Epithelial cell of proximal tubule (primary cell): ENCODE measurements at regions not wholly inside any gene's neighbourhood (a gene's known extent, or its start where the extent isn't known, plus 50 kb on each side); places are given as distances from the start of the nearest gene placed in this dataset.

Experiments used
- DNase-seq: peaks from one replicate; pipeline ENCODE4 v3.0.0-alpha.2; 2011; ENCODE audit warnings: low read depth
- H3K4me3 ChIP-seq: 2 replicates; pipeline ENCODE4 v1.5.1; 2011; ENCODE audit warnings: low read depth, mild to moderate bottlenecking, low read length
- TF ChIP-seq, protein P1 (sequence below): conservative IDR thresholded peaks from 2 replicates; pipeline ENCODE4 v1.5.1; 2012; ENCODE audit warnings: low read depth, mild to moderate bottlenecking, low read length

DNA sequence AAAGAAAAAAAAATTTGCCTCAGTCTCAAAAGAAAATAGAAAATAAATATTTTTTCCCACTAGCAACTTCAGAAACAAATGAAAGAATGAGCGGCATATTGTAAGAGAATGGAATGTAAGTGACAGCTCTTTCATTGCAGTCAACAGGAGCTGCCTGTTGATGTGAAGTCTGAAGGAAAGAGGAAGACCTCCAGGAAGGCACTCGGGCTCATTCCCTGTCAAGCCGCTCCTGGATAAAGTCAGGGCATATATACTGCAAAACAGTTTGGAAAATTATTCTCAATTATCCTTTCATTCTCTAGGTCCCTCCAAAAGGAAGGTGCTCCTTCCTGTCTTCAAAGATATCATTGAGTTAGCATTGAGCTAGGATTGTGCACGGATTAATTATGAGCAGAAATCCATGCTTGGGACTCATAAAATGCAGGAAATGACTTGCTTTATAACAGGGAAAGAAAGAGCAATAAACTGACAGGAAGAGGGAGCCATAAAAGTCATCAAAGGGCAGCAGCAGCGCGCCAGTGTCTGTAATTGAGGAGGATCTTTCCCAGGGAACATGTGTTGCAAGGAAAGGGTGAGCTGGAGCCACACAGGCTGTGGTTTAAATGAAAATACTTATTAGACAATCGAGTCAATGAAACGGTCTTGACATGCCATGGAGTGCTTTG is 218.2 kb downstream of the C6orf118 start:
- no peak for DNase-seq
- H3K4me3 ChIP-seq: no peak overlapping the region
- TF ChIP-seq, protein P1, sequence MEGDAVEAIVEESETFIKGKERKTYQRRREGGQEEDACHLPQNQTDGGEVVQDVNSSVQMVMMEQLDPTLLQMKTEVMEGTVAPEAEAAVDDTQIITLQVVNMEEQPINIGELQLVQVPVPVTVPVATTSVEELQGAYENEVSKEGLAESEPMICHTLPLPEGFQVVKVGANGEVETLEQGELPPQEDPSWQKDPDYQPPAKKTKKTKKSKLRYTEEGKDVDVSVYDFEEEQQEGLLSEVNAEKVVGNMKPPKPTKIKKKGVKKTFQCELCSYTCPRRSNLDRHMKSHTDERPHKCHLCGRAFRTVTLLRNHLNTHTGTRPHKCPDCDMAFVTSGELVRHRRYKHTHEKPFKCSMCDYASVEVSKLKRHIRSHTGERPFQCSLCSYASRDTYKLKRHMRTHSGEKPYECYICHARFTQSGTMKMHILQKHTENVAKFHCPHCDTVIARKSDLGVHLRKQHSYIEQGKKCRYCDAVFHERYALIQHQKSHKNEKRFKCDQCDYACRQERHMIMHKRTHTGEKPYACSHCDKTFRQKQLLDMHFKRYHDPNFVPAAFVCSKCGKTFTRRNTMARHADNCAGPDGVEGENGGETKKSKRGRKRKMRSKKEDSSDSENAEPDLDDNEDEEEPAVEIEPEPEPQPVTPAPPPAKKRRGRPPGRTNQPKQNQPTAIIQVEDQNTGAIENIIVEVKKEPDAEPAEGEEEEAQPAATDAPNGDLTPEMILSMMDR: no peak

DNA sequence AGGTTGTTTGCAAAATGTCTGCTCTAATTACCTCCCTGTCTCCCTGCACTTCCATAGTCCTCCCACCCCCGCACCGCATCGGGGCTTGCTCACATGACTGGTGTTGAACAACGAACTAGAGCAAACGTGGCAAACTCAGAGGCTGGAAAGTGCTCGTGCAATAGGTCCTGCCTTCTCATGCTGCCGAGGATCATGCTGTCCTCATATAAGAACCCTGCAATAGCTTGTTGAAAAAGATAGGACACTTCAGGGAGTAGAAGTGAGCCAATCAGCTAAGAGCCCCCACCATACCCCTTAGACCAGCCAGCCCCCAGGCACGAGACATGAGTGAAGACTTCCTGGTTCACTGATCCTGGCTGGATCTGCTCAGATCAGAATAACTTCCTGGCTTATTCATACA is 219.2 kb downstream of the C6orf118 start:
- DNase-seq: no peak
- H3K4me3 ChIP-seq: no peak overlapping the region
- TF ChIP-seq, protein P1: no peak

DNA sequence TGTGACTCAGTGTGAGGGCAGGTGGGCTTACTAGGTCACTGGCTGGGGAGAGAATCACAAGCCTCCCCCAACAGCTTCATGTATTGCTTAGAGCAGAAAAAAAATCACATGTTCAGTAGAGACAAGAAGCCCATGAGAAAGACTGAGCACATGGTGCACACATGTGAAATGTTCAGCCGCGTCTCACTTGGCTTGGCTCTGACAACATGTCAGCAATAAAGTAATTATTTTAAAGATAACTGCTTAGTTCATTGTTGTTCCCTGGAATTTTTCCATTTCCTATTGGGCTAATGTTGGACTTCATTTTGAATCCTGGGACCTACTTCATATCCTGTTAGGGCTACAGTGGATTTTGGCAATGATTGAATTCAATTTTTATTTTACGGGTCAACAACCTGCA is 222.6 kb downstream of the C6orf118 start:
- H3K4me3 ChIP-seq: no peak overlapping the region
- DNase-seq: no peak
- TF ChIP-seq, protein P1: no peak

DNA sequence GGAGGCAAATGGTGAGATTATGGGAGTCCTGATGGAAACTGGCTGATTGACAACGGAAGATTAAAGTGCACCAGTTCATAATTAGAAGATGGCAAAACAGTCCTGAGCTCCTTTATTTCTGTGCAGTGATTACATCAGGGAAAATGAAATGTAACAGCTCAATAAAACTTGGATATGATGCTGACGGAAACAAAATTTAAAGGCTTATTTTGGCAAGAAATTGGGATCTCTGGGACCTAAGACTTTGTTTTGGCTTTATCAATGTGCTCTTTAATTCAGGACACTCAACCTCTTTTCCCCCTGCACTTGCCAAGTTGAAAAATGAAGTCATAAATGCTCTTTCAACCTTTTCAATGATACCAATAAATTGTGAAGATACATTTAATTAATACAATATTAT is 226.8 kb downstream of the C6orf118 start:
- no peak for DNase-seq
- TF ChIP-seq, protein P1: no peak
- H3K4me3 ChIP-seq: no peak overlapping the region

DNA sequence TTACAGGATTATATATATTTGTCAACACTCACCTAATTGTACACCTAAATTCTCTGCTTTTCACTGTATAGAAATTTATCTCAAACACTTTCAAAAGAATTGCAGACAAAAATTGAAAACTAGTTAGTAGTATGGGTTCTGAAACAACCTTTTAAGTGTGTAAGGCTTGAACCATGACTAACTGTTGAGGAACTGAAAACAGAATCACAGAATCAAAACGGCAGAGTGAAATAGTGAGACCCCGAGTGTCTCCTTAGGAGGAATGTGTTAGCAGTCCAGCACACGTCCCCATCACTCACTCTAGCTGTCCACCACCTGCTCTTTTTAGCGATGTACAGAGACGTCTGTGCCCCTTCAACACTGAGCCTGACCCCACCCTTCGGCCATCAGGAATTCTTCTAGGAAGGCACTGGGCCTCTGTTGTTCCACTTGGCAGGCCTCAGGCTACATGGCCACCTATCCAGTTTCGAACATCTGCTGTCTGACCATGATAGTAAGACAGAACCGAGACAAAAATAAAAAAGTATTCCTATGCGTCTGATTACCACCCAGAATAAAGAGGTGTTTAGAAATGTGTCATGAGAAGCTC is 227.4 kb downstream of the C6orf118 start:
- no peak overlapping the region for H3K4me3 ChIP-seq
- no peak for DNase-seq
- TF ChIP-seq, protein P1: no peak

DNA sequence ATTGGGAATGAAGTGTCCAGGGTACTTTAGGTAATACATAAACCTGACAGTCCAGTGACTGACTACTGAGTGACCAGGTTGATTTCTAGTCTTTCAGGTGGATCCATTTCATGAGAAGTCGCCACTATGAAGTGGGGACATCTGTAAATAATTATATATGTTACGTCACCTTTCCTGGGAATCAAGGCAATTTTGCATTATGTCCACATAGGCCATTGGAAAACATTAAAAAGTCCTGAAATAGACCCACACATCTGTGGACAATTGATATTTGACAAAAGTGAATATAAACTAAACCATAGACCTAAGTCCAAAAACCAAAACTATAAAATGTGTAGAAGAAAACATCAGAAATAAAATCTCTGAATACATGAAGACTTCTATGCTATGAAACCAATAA is 231.5 kb downstream of the C6orf118 start:
- H3K4me3 ChIP-seq: no peak overlapping the region
- TF ChIP-seq, protein P1: no peak
- DNase-seq: no peak

DNA sequence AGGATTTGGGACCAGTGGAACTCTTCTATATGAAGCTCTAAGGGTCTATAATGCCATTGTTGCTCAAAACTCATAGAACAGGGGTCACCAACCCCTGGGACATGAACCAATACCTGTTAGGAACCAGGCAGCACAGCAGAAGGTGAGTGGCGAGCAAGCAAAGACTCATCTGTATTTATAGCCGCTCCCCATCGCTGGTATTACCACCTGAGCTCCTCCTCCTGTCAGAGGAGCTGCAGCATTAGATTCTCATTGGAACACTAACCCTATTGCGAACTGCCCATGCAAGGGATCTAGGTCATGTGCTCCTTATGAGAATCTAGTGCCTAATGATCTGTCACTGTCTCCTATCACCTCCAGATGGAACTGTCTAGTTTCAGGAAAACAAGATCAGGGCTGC is 237.5 kb downstream of the C6orf118 start:
- TF ChIP-seq, protein P1: no peak
- no peak for DNase-seq
- H3K4me3 ChIP-seq: no peak overlapping the region
